Uterus (tissue), 2 donors: ENCODE measurements at regions not wholly inside any gene's neighbourhood (a gene's known extent, or its start where the extent isn't known, plus 50 kb on each side); places are given as distances from the start of the nearest gene placed in this dataset.

Experiments used
- CTCF ChIP-seq, 4 experiments: fragments of 200-600 bp in 2 of 4; fragments of 450-650 bp in 2 of 4; sonication (generic) in 2 of 4; IDR thresholded peaks; one replicate each; pipeline ENCODE4 v1.5.1; 2016 to 2019; ENCODE audit warnings: antibody characterized with exemption in 4 of 4, mild to moderate bottlenecking in 2 of 4, moderate library complexity in 1 of 4
- POLR2A ChIP-seq, 2 donors: fragments of 450-650 bp; IDR thresholded peaks; one replicate each; pipeline ENCODE4 v1.6.1; 2016; ENCODE audit warnings: antibody characterized with exemption in 2 of 2, mild to moderate bottlenecking in 1 of 2, moderate library complexity in 1 of 2

DNA sequence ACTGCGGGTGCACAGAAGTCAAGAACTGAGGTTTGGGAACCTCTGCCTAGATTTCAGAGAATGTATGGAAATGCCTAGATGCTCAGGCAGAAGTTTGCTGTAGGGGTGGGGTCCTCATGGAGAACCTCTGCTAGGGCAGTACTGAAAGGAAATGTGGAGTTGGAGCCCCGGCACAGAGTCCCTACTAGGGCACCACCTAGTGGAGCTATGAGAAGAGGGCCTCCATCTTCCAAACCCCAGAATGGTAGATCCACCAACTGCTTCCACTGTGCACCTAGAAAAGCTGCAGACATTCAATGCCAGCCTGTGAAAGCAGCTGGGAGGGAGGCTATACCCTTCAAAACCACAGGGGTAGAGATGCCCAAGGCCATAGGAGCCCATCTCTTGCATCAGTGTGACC, 1336.0 kb upstream of the CELF2 start:
- TF ChIP-seq CTCF (IDR thresholded peaks at IDR 0.05) (no peak), POLR2A (IDR thresholded peaks at IDR 0.05) (no peak)
